ENCODE measurements at regions not wholly inside any gene's neighbourhood (a gene's known extent, or its start where the extent isn't known, plus 50 kb on each side); places are given as distances from the start of the nearest gene placed in this dataset.

GRCh38 chr6:4606821-4607704 is 169.1 kb upstream of the CDYL start:
- TF ChIP-seq NFRKB (IDR thresholded peaks at IDR 0.05) (no peak), BHLHE40 (IDR thresholded peaks at IDR 0.05; ENCODE audit: borderline replicate concordance) (no peak), ELF4 (IDR thresholded peaks at IDR 0.05) (no peak), ARNT (IDR thresholded peaks at IDR 0.05) (no peak), L3MBTL2 (conservative IDR thresholded peaks at IDR 0.05) (no peak), SP1 (IDR thresholded peaks at IDR 0.05) (no peak), PKNOX1 (IDR thresholded peaks at IDR 0.05) (no peak), ZNF384 (IDR thresholded peaks at IDR 0.05) (no peak), LEF1 (IDR thresholded peaks at IDR 0.05; ENCODE audit: borderline replicate concordance) (no peak), FOXA1 (IDR thresholded peaks at IDR 0.05) (no peak), SUZ12 (IDR thresholded peaks at IDR 0.05) (no peak), HDGF (IDR thresholded peaks at IDR 0.05; ENCODE audit: borderline replicate concordance) (no peak), TARDBP (IDR thresholded peaks at IDR 0.05) (no peak), FOXK2 (IDR thresholded peaks at IDR 0.05) (no peak)

Data from HEK293T (cell line).